Left hindlimb (tissue), 1 donor: ENCODE measurements at regions not wholly inside any gene's neighbourhood (a gene's known extent, or its start where the extent isn't known, plus 50 kb on each side); places are given as distances from the start of the nearest gene placed in this dataset.

Source experiments
- DNase-seq: peaks from one replicate; pipeline ENCODE4 v3.0.0-alpha.2; 2018

- no peak for DNase-seq
Observed at GRCh38 chr12:43114316-43114715, 437.7 kb downstream of the ADAMTS20 start.

- DNase-seq, result no peak
Observed at GRCh38 chr12:43113616-43114015, 438.4 kb downstream of the ADAMTS20 start.

GRCh38 chr12:43113135-43113534 lies 438.9 kb downstream of the ADAMTS20 start:
- peak; percentile 47 for DNase-seq

GRCh38 chr12:43112101-43112920 lies 439.7 kb downstream of the ADAMTS20 start:
- DNase-seq, result peak; percentile 37

GRCh38 chr12:43111608-43112007 lies 440.4 kb downstream of the ADAMTS20 start:
- no peak for DNase-seq

GRCh38 chr12:43109631-43110345 lies 442.2 kb downstream of the ADAMTS20 start:
- DNase-seq, result no peak

- no peak for DNase-seq
Observed at GRCh38 chr12:43108656-43109055, 443.3 kb downstream of the ADAMTS20 start.

GRCh38 chr12:43107026-43107775 lies 444.8 kb downstream of the ADAMTS20 start:
- DNase-seq, result no peak

- DNase-seq, result no peak
Observed at GRCh38 chr12:43106355-43106754, 445.6 kb downstream of the ADAMTS20 start.

- no peak for DNase-seq
Observed at GRCh38 chr12:43105426-43105981, 446.5 kb downstream of the ADAMTS20 start.

GRCh38 chr12:43104494-43104893 lies 447.5 kb downstream of the ADAMTS20 start:
- no peak for DNase-seq

- DNase-seq, result no peak
Observed at GRCh38 chr12:43103866-43104265, 448.1 kb downstream of the ADAMTS20 start.

- no peak for DNase-seq
Observed at GRCh38 chr12:43102546-43103264, 449.3 kb downstream of the ADAMTS20 start.

GRCh38 chr12:43100231-43100630 lies 451.8 kb downstream of the ADAMTS20 start:
- no peak for DNase-seq

GRCh38 chr12:43099691-43100163 lies 452.3 kb downstream of the ADAMTS20 start:
- DNase-seq, result no peak

GRCh38 chr12:43098766-43099550 lies 453.0 kb downstream of the ADAMTS20 start:
- no peak for DNase-seq

- no peak for DNase-seq
Observed at GRCh38 chr12:43098071-43098470, 453.9 kb downstream of the ADAMTS20 start.

GRCh38 chr12:43097471-43097870 lies 454.5 kb downstream of the ADAMTS20 start:
- no peak for DNase-seq

GRCh38 chr12:43095669-43096280 lies 456.2 kb downstream of the ADAMTS20 start:
- DNase-seq, result peak; percentile 33

GRCh38 chr12:43094886-43095575 lies 457.0 kb downstream of the ADAMTS20 start:
- DNase-seq, result no peak
